Omental fat pad (tissue), 3 donors: ENCODE measurements at regions not wholly inside any gene's neighbourhood (a gene's known extent, or its start where the extent isn't known, plus 50 kb on each side); places are given as distances from the start of the nearest gene placed in this dataset.

Experiments used
- ATAC-seq: fragments of 150-250 bp; one replicate; pipeline ENCODE4 v1.9.1; 2016; ENCODE audit warnings: mild to moderate bottlenecking, moderate library complexity; ENCODE audit not compliant: low FRiP score
- DNase-seq: peaks from one replicate; pipeline ENCODE4 v3.0.0-alpha.2; 2019; ENCODE audit warnings: low spot score
- CTCF ChIP-seq, 3 donors: fragments of 450-650 bp; IDR thresholded peaks; one replicate each; pipeline ENCODE4 v1.5.1; 2016 to 2017; ENCODE audit warnings: antibody characterized with exemption in 3 of 3, mild to moderate bottlenecking in 3 of 3, moderate library complexity in 2 of 3

GRCh38 chr17:77323413-77324171, 182.8 kb downstream of the SEC14L1 start:
- ATAC-seq = no peak
- DNase-seq = peak; percentile 22
- no peak for TF ChIP-seq CTCF (IDR thresholded peaks at IDR 0.05)

- no peak for TF ChIP-seq CTCF (IDR thresholded peaks at IDR 0.05)
- ATAC-seq = no peak
- DNase-seq = peak; percentile 9
Measured at GRCh38 chr17:77324227-77324626, 183.5 kb downstream of the SEC14L1 start.

- TF ChIP-seq CTCF (IDR thresholded peaks at IDR 0.05) = no peak
- DNase-seq = peak; percentile 21
- ATAC-seq = no peak
Measured at GRCh38 chr17:77325577-77326075, 184.9 kb downstream of the SEC14L1 start.

GRCh38 chr17:77326076-77326591, 185.4 kb downstream of the SEC14L1 start:
- peak; percentile 15 for DNase-seq
- no peak for ATAC-seq
- no peak for TF ChIP-seq CTCF (IDR thresholded peaks at IDR 0.05)

GRCh38 chr17:77326636-77327035, 185.9 kb downstream of the SEC14L1 start:
- DNase-seq (peak; percentile 7), ATAC-seq (no peak)
- no peak for TF ChIP-seq CTCF (IDR thresholded peaks at IDR 0.05)

GRCh38 chr17:77327181-77327565, 186.4 kb downstream of the SEC14L1 start:
- TF ChIP-seq CTCF (IDR thresholded peaks at IDR 0.05) = no peak
- no peak for ATAC-seq
- DNase-seq = no peak
